NOMO-1 treated with dmso at 0.1 percent for 144 hours (cell line): ENCODE measurements at regions not wholly inside any gene's neighbourhood (a gene's known extent, or its start where the extent isn't known, plus 50 kb on each side); places are given as distances from the start of the nearest gene placed in this dataset.

Experiments used
- DNase-seq: peaks from one replicate; lab custom pipeline; 2025; ENCODE audit not compliant: unreplicated experiment; lab: John Stamatoyannopoulos, UW

DNA sequence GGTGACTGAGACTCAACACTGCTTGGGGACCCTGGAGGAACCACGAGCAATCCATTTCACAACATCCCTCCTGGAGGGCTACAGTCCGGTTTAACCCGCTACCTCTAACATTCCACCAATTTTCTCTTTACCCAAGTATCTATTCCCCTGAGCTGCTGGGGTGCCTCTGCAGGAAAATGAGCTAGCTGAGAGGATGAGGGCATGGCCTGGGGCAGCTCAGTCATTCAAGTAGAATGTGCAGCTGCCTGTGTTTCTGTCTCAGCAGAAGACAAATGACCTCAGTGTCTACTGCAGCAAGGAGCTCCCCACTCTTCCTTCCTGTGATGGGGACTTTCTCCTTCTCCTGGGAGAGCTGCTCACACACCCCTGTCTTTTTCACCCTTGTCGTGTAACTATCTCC, 120.8 kb downstream of the ZNF518B start:
- DNase-seq = no peak

DNA sequence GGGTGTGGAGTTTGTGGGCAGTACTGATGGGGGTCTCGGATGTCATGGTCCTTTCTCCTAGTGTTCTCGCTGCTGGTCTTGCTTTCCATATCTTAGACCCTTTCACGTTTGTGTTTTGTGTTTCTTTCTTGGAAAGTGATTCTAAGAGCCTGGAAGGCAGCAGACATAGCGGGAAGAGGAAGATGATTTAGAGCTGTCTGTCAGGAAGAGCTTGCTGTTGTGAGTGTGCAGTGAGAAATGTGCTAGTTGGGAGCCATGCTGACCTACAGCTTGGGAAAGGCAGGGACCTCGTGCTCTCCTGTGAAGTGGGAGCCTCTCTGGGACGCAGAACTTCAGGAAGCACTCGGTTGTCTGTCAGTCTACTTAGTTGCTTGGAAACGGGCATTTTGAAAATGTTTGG, 122.2 kb downstream of the ZNF518B start:
- DNase-seq = no peak

DNA sequence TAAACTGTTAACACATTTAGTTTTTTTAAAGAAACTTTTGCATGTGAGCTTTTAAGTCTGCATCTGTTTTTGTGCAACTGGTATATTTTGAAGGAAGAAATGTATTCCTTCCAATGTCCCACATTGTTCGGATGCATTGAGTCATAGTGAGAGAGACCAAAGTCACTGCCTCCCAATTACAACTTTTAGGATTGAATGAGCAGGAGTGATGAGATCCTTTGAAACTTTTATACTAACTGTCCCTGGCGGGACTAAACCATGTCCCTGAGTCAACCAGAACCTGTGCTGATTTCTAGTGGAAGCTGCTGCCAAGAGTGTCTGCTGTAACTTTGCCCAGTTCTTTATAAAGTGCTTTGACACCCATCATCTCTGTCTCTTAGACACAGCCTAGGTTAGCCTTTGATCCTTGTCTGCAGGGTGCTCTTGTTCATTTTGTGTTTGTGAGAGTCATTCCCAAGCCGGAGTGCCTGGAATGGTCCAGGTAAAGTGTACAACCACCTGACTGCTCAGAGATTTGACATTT, 122.7 kb downstream of the ZNF518B start:
- DNase-seq = no peak

DNA sequence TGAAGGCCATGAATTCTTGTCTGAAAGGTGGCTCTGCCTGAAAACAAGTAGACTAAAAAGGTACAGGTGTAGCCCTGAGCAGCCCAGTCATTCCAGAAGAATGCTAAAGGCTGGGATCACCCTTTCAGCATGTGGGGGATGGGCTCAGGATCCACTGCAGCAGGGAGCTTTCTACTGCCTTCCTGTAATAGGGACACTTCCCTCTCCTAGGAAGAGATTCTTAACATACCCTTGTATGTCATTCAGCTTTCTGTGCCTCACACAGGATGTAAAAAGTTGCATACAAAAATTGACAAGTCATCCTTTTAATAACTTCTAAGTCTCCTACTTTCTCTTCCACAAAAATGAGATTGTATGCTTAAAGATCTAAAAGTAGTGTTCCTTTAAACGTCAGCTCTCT, 123.3 kb downstream of the ZNF518B start:
- DNase-seq = no peak

DNA sequence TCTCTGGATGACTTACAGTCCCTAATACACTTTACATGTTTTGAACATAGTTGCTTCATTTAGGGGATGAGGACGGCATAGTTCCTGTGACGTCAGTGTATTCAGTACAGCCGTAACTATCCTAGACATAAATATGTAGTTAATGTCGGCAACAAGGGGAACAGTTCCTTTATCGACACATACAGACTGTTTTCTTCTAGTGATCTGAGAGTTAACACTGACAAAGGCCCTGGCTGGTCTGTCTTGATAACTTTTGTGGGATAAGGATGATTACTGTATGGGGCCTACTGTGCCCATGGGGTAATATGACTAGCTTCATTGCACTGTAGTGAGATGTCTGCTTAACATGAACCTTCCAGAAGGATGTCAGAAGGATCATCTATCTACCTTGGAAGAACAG, 131.2 kb downstream of the ZNF518B start:
- no peak for DNase-seq

DNA sequence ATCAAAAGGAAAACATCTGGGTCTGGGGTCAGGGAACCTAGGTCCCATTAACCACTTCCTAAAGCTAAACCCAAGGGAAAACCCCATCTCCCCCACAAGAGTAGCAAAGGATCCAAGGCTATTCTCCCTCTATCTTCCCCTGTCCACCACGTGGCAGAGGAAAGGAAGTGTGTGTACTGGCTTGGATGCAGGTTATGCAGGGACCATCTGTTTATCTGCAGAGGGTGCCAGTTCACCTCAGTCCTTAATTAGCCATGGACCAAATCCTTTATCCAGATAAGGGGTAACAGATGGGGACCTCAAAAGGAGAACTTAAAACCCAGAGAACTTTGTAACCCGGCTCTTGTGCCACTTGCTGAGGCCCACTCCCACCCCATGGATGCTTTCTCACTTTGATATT, 135.3 kb downstream of the ZNF518B start:
- no peak for DNase-seq

DNA sequence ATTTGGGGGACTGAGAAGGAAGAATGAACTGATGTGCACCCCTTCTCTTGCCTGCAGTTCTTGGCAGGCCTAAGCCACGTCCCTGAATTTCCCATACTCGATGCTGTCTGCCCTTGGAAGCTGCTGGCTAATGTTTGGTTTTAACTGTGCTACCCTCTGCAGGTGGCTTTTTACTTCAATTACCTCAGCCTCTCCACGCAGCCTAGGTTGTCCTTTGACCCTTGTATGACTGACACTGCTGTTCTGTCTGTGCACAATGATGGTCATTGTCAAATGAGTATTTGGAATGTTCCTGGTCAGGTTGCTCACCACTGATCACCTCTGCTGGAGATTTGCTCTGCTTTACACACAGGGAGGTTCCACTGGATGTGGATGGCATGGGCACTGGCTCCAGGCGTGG, 137.1 kb downstream of the ZNF518B start:
- DNase-seq = no peak

DNA sequence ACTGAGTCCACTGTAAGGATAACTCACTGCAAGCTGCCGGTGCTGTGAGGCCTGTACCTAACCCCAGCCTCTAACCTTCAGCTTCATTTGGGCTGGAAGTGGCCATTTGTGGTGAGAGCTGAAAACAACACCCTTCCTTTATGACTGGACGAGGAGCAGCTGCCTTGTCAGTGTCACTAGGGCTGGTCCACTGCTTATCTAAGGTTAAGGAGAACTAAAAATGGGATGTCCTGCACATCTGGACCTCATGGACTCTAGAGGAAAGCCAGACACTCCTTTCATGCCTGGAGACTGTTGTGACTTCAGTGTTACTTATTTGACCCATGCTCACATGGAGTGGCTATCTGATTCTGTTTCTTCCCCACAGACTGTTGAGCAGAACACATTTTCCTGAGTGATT, 139.9 kb downstream of the ZNF518B start:
- DNase-seq = no peak

DNA sequence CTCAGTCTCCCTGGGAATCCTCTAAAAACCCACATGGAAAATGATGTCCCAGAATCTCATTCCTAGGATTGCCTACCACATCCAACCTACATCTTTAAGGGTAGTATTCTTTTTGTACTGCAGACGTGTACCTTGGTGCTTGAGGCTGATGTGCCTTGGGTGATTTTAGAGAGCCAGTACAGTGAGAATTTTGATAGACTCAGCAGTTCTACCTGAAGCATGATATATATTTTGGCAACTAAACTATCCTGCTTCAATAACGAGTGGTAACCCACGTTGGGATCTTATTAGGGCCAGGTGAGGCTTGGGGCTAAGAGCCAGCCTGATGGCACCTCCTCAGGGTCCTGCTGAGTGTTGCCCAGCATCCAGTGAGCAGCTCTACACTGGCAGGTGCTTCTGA, 140.4 kb downstream of the ZNF518B start:
- no peak for DNase-seq

DNA sequence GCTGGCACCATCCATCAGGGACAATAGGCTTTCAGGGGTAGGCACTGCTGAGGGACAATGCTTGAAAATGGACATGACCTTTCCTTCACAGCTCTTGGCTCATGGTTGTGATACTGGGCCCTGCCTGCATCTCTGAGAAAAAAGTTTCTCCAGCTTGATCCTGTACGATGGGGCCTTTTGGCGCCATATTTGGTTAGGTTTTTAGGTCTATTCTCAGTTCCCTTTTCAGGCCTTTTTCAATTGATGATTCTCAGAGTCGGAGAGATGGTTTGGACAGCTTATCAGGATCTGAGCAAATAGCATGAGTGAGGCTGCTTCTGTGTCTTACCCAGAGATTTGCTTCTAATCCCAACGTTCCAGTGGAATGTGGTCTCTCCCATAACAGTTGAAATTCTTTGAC, 141.6 kb downstream of the ZNF518B start:
- no peak for DNase-seq

DNA sequence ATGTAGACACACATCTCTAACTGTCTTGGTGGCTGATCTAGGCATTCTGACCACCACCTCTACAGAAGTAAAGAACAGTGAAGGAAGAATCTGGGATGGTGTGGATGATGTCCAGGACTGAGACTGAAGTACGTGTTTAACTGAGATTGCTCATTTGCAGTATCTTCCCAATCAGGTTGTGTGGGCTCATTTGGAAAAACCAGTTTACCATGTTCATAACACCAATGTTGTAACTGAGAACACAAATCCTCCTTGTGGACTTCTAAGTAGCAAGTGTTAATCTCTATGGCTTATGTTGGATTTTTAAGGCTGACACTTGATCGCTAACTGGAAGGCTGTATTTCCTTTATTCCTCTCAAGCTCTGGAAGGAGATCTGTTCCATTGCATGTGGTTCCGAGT, 144.7 kb downstream of the ZNF518B start:
- no peak for DNase-seq

DNA sequence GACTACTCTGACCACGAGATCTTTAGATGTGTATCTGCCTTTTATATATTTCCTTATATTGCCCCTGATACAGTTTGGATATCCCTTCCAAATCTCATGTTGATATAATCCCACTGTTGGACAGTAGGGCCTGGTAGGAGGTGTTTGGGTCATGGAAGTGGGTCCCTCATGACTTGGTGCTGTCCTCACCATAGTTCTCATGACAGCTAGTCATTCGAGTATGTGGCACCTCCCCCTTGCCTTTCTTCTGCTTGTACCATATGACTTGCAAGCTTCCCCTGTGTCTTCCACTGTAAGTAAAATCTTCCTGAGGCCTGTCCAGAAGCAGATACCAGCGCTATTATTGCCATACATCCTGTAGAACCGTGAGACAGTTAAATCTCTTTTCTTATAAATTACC, 145.3 kb downstream of the ZNF518B start:
- no peak for DNase-seq

DNA sequence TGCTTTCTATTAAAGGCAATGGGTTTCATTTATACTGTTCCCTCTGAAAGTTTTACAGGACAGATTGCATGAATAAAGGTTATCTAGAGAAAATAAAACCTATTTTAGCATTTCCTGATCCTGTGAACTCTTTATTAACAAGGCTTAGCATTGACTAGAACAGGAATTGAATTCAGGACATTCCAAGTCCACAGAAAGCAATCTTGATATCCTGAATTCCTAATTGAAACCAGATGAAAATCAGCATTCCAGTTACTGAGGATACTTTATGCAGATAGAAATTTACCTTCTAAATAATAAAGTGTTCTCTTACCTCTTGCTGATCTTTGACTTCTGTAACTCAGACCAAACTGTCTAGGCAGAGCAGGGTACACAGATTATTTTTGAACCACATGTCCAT, 151.4 kb downstream of the ZNF518B start:
- no peak for DNase-seq

DNA sequence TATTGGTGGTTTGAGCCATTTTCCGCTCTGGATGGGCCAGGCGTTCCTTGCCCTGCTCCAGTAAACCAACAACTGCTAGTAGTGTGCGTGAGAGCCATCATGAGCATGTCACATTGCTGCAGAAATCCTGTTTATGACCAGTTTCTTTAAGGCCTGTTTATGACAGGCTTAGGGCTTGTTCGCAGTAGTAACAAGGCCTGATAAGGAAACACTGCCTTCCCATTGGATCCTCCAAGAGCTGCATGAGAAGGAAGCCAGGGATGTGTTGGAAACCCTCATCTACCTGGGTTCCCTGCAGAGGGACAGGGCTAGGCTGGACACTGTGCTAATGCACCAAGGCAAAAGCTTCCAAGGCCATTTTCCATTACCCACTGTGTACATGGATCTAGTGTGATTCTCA, 153.9 kb downstream of the ZNF518B start:
- no peak for DNase-seq

DNA sequence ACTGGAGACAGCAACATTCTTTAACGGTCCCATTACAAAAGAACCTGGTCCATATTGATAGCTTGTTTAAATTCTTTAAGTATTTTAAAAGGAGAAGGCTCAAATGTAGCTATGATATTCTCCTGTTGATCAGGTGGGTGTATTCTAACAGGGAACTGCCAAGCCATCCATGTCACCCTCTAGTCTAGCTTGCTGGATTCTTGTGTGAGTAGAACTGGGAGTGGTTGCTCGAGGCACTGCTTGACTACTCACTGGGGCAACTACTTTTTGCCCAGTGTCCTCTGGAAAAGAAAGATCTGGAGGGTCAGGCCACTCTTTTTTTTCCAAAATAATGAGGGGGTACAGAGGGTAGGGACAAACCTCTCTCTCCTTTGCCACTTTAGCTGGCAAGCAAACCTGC, 155.1 kb downstream of the ZNF518B start:
- no peak for DNase-seq

DNA sequence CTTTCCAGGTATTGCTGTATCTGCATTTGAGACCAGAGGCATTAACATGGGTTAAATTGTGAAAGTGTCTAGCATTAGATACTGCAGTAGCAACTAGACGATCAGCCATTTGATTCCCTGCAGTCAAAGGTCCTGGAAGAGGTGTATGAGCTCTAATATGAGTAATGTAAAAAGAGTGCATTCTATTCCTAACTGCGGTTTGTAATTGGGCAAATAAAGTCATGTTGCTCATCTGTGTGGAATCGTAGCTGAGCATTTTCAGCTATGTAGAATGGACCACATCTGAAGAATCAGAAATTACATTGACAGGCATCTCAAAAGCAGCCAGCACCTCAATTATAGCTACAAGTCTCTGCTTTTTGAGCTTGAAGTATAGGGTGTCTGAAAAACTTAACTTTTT, 157.6 kb downstream of the ZNF518B start:
- no peak for DNase-seq

DNA sequence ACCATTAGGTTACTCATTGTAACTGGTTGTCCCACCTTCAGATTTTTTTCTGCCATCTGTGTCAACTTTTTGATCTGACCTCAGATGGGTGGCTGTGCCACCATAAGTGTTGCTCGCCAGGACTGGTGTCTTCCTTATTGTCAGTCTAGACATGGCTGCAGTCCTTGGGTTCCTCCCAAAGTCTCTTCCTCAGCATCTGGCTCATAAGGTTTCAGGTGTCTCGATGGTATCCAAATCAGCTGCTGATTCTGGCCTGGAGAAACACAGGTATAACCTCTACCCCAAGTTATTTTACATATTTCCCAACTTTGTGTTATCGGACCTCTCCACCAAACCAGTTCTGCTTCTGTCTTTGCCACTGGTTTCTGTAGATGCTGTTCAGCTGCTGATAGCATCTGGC, 158.5 kb downstream of the ZNF518B start:
- DNase-seq = no peak

DNA sequence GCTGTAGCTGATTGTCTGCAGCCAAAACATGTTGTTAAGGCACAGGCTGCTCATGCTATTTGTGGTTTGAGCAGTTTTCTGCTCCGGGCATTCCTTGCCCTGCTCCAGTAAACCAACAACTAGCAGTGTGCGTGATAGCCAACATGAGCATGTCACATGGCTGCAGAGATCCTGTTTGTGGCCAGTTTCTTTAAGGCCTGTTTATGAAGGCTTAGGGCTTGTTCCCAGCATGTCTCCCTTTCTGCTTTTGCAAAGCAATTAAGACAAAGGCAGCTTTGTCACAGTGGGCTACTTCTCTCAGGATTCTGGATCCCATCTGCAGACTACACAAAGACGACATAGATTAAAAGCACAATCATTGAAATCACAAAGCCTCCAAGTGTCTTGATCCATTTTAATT, 160.5 kb downstream of the ZNF518B start:
- no peak for DNase-seq

DNA sequence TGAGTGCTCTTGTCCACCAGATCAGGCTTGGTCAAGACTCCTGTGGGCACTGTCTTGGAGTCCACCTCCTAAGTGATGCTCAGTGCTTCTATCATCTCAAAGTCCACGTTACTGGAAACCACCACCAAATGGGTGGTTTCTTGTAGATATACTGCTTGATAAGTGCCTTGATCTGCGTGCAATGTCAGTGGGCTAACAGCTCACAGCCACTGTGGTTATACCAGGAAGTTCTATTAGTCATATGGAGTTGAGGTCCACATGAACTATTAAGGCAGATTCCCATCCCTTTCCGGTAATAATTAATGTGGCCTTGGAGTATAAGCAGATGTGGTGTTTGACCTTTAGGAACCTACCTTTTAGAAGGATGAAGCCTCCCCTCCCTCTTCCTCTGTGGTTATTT, 161.9 kb downstream of the ZNF518B start:
- DNase-seq = no peak

DNA sequence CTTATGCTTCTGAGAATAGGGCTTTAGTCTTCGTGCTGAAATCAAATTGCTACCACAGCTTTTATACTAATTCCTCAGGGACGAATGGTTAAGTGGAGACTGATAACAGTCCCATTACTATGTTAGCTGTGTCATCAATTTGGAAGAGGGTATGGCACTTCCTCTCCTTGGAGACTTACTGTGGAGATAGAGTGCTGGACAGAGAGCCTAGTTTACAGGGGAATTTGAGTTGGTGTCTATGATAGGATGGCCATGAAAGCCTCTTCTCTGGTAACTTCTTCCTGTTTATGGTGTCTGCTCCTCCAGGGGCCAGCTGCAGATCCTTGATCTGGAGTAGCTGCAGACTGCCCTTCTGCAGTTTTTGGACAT, 167.7 kb downstream of the ZNF518B start:
- no peak for DNase-seq

DNA sequence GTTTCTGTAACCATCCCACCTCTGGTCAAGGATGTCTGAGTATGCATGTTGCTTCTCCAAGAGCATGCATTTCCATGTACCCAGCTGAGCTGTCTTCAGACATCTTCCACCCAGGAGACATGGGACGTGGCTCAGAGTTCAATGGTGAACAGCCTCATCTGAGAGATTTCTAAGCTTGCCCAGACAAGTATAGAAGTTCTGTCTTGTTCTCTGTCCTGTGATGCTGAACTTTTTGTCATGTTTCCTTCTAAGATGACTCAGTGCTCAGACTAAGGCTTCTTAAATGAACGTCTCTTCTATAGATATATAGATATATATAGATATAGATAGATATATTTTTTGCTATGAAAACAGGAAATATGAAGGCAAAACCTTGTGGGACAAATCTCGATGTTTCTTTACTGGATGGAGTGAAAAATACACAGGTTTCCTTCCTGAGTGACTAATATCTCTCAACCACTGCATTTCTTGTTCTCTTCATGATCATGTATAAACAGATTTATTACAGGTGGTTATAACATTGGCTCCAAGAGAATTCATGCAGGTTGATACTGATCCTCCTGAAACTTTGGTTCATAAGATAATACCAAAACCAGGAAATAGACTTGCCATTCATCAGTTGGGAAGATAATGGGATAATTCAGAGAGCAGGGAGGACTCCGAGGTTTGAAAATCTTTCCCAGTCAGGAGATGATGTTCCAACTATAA, 168.2 kb downstream of the ZNF518B start:
- DNase-seq = no peak

DNA sequence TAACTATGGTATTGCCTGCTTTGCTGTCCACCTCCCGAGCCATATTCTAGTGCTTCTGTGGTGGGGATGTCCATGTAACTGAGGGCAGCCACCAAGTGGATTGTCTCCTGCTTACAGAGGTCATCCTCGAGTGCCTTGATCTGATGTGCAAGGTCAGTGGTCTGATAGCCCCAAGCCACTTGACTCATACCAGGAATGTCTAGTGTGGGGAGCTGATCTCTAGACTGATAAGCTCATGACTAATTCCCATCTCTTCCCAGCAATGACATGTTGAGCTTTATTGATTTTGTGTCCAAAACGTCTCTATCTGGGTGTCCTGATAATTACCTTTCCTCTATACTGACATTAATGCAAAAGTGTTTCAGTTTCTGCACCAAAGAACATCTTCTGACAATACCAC, 168.4 kb upstream of the WDR1 start:
- DNase-seq = no peak

DNA sequence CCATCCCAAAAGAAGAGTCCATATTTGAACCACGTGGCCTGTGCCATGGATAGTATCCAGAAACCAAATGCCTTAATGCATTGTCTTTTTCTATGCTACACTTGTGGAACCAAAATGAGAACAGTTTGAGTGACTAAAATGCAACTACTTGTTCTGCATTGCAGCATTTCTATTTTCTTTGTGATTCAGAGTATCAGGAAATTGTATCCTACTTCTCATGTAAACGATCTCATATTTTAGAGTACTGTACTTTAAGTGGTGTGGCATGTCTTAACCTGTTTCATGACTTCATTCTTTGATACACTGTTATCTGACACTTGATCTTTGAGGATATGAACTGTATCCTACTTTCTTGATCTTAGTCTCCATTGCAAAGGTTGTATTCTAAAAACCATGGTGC, 167.2 kb upstream of the WDR1 start:
- no peak for DNase-seq
